SK-N-SH (cell line): ENCODE measurements at regions not wholly inside any gene's neighbourhood (a gene's known extent, or its start where the extent isn't known, plus 50 kb on each side); places are given as distances from the start of the nearest gene placed in this dataset.

Experiments
- CTCF ChIA-PET: fragments of 300-600, 350-600 bp; formaldehyde crosslinking; extraction: SDS; loops from one replicate; lab custom pipeline; 2021; lab: Yijun Ruan, JAX
- POLR2A ChIA-PET: fragments of 350-600 bp; sonication (Branson Sonifier 250); formaldehyde crosslinking; extraction: SDS; loops from one replicate; lab custom pipeline; 2020; ENCODE audit warnings: antibody characterized with exemption, inconsistent platforms; lab: Yijun Ruan, JAX
- DNase-seq: peaks from one replicate; pipeline ENCODE4 v3.0.0; 2012
- H2AFZ ChIP-seq: fragments of 200-600 bp; sonication (generic); 2 replicates; pipeline ENCODE4 v1.8.1; 2016; ENCODE audit warnings: antibody characterized with exemption, mild to moderate bottlenecking, low read depth
- H3F3A ChIP-seq: fragments of 200-600 bp; sonication (generic); replicated peaks from 2 replicates; pipeline ENCODE3; 2016; ENCODE audit warnings: antibody characterized with exemption, mild to moderate bottlenecking; ENCODE audit not compliant: insufficient read depth
- H3K27ac ChIP-seq, 2 experiments: fragments of 200-500 bp in 1 of 2; fragments of 200-600 bp in 1 of 2; sonication (Bioruptor generic) in 1 of 2; sonication (generic), shearing (Covaris generic) in 1 of 2; 2 replicates each; pipeline versions ENCODE4 v1.5.1 to v1.6.1; 2014 to 2016; ENCODE audit warnings: low read depth in 2 of 2, inconsistent platforms in 1 of 2, low read length in 1 of 2, mild to moderate bottlenecking in 1 of 2, mixed read lengths in 1 of 2
- H3K27me3 ChIP-seq: fragments of 200-600 bp; sonication (generic), shearing (Covaris generic); 2 replicates; pipeline ENCODE4 v1.6.1; 2016; ENCODE audit warnings: mixed run types; ENCODE audit not compliant: insufficient read depth
- H3K36me3 ChIP-seq, 2 experiments: fragments of 200-500 bp in 1 of 2; fragments of 200-600 bp in 1 of 2; sonication (Bioruptor generic) in 1 of 2; sonication (generic) in 1 of 2; replicated peaks in 1 of 2; 2 replicates each; pipeline versions ENCODE3 to v1.5.1; 2014 to 2016; ENCODE audit warnings: low read length in 1 of 2, mild to moderate bottlenecking in 1 of 2; ENCODE audit not compliant: insufficient read depth in 2 of 2, control insufficient read depth in 1 of 2
- H3K4me1 ChIP-seq, 2 experiments: fragments of 200-500 bp in 1 of 2; fragments of 200-600 bp in 1 of 2; sonication (Bioruptor generic) in 1 of 2; sonication (generic), shearing (Covaris generic) in 1 of 2; 2 replicates each; pipeline versions ENCODE4 v1.5.1 to v1.6.1; 2014 to 2016; ENCODE audit warnings: low read depth in 1 of 2, low read length in 1 of 2, mixed run types in 1 of 2; ENCODE audit not compliant: insufficient read depth in 2 of 2, control insufficient read depth in 1 of 2
- H3K4me2 ChIP-seq: fragments of 200-600 bp; sonication (generic), shearing (Covaris generic); 2 replicates; pipeline ENCODE4 v1.6.1; 2017; ENCODE audit warnings: mixed run types
- H3K4me3 ChIP-seq, 2 experiments: fragments of 200-500 bp in 1 of 2; fragments of 200-600 bp in 1 of 2; sonication (Bioruptor generic) in 1 of 2; sonication (generic), shearing (Covaris generic) in 1 of 2; 2 replicates each; pipeline versions ENCODE4 v1.5.1 to v1.8.1; 2014 to 2016; ENCODE audit warnings: low read depth in 2 of 2, inconsistent platforms in 1 of 2, low read length in 1 of 2, mild to moderate bottlenecking in 1 of 2, mixed read lengths in 1 of 2, moderate library complexity in 1 of 2
- H3K79me2 ChIP-seq: fragments of 200-600 bp; sonication (generic); 2 replicates; pipeline ENCODE4 v1.8.1; 2017; ENCODE audit warnings: mild to moderate bottlenecking; ENCODE audit not compliant: insufficient read depth
- H3K9ac ChIP-seq: fragments of 200-600 bp; sonication (generic); 2 replicates; pipeline ENCODE4 v1.6.1; 2017; ENCODE audit warnings: mixed run types
- H3K9me2 ChIP-seq: fragments of 200-600 bp; sonication (generic); 2 replicates; pipeline ENCODE4 v1.6.1; 2017; ENCODE audit warnings: mixed run types
- H3K9me3 ChIP-seq: fragments of 200-600 bp; sonication (generic); 2 replicates; pipeline ENCODE4 v1.6.1; 2017; ENCODE audit warnings: mixed run types, mild to moderate bottlenecking, moderate library complexity
- H4K20me1 ChIP-seq: fragments of 200-600 bp; sonication (generic); 2 replicates; pipeline ENCODE4 v1.6.1; 2017; ENCODE audit warnings: mild to moderate bottlenecking, mixed run types; ENCODE audit not compliant: insufficient read depth
- CHD2 ChIP-seq: fragments of 150-350 bp; IDR thresholded peaks from 2 replicates; pipeline ENCODE4 v1.6.1; 2018; ENCODE audit warnings: low read length; ENCODE audit not compliant: partially characterized antibody
- ELF1 ChIP-seq: IDR thresholded peaks from 2 replicates; pipeline ENCODE4 v1.4.0; 2012
- EP300 ChIP-seq, 2 experiments: IDR thresholded peaks; 2 replicates each; pipeline versions ENCODE4 v1.4.0 to v1.6.1; 2012; ENCODE audit warnings: borderline replicate concordance in 1 of 2, low read depth in 1 of 2, low read length in 1 of 2
- FOXJ3 ChIP-seq: sonication (generic); formaldehyde crosslinking; IDR thresholded peaks from 2 replicates; pipeline ENCODE4 v1.5.1; 2020; ENCODE audit warnings: mild to moderate bottlenecking, missing genetic modification reagents
- FOXM1 ChIP-seq: IDR thresholded peaks from 2 replicates; pipeline ENCODE4 v1.4.0; 2012; ENCODE audit warnings: low read depth, mild to moderate bottlenecking
- GATA2 ChIP-seq: sonication (generic); formaldehyde crosslinking; IDR thresholded peaks from 2 replicates; pipeline ENCODE4 v1.5.0; 2020; ENCODE audit warnings: mild to moderate bottlenecking, missing genetic modification reagents
- IRF3 ChIP-seq: fragments of 150-350 bp; IDR thresholded peaks from 2 replicates; pipeline ENCODE4 v1.6.1; 2016; ENCODE audit warnings: mild to moderate bottlenecking, low read depth, low read length
- MXI1 ChIP-seq: IDR thresholded peaks from 2 replicates; pipeline ENCODE4 v1.6.1; 2012; ENCODE audit warnings: mild to moderate bottlenecking, low read depth, low read length, improper control_type of control experiment
- NFIC ChIP-seq: IDR thresholded peaks from 2 replicates; pipeline ENCODE4 v1.4.0; 2012; ENCODE audit warnings: borderline replicate concordance
- NRF1 ChIP-seq: IDR thresholded peaks from 2 replicates; pipeline ENCODE4 v1.6.1; 2012; ENCODE audit warnings: low read depth, mild to moderate bottlenecking, low read length
- RAD21 ChIP-seq: IDR thresholded peaks from 2 replicates; pipeline ENCODE4 v1.6.1; 2012; ENCODE audit warnings: mild to moderate bottlenecking, low read length
- RCOR1 ChIP-seq: fragments of 150-350 bp; IDR thresholded peaks from 2 replicates; pipeline ENCODE4 v1.6.1; 2017; ENCODE audit warnings: antibody characterized with exemption, low read length
- REST ChIP-seq: IDR thresholded peaks from 2 replicates; pipeline ENCODE4 v1.6.1; 2012; ENCODE audit warnings: mild to moderate bottlenecking, low read depth, low read length, moderate library complexity
- RFX5 ChIP-seq: IDR thresholded peaks from 2 replicates; pipeline ENCODE4 v1.6.1; 2012; ENCODE audit warnings: mild to moderate bottlenecking, improper control_type of control experiment, low read length
- TAF1 ChIP-seq: IDR thresholded peaks from 2 replicates; pipeline ENCODE4 v1.6.1; 2012; ENCODE audit warnings: low read depth, mild to moderate bottlenecking, low read length, moderate library complexity, borderline replicate concordance
- TCF12 ChIP-seq: IDR thresholded peaks from 2 replicates; pipeline ENCODE4 v1.4.0; 2012
- ZBTB33 ChIP-seq: IDR thresholded peaks from 2 replicates; pipeline ENCODE4 v1.4.0; 2012; ENCODE audit warnings: low read depth, borderline replicate concordance
- WGBS: methylation state at CpG from one replicate; pipeline ENCODE4 v1.1.6; 2017; ENCODE audit warnings: low lambda C conversion rate; 5-methylcytosine and 5-hydroxymethylcytosine counted together

- no peak for TF ChIP-seq REST
- no peak for TF ChIP-seq FOXM1
These were observed 537.5 kb downstream of the NR2F2 start (continued) for GRCh38 chr15:96867992-96868391.

- Histone ChIP-seq H3K79me2 (no peaks in the 10 kb centered on the region), H3K9me2 (no peaks in the 10 kb centered on the region), H3F3A (no peaks in the 10 kb centered on the region), H3K9ac (no peak overlapping the region), H3K27me3 (no peaks in the 10 kb centered on the region), H3K9me3 (no peaks in the 10 kb centered on the region), H2AFZ (no peak overlapping the region), H3K27ac (no peak overlapping the region), H3K4me1 (no peaks in the 10 kb centered on the region)
- POLR2A ChIA-PET = no interaction called here
- 0% methylated on average over 1 of the region's 1 CpG for WGBS
- TF ChIP-seq FOXJ3 (no peak), ZBTB33 (no peak), TAF1 (no peak), GATA2 (no peak), CHD2 (no peak), MXI1 (no peak), EP300 (IDR thresholded peaks at IDR 0.05; ENCODE audit: borderline replicate concordance in 1 of 2, low read depth in 1 of 2, low read length in 1 of 2) (no peak), TCF12 (no peak), RFX5 (no peak), IRF3 (no peak), NRF1 (no peak), ELF1 (no peak), RAD21 (no peak), RCOR1 (no peak), NFIC (no peak)
- TF ChIP-seq, all 33 proteins: peak for 0
- no peak for DNase-seq
- Histone ChIP-seq H3K4me3 (no peak overlapping the region), H4K20me1 (no peaks in the 10 kb centered on the region), H3K36me3 (no peaks in the 10 kb centered on the region), H3K4me2 (no peak overlapping the region)
- CTCF ChIA-PET = no interaction called here
These were observed 538.6 kb downstream of the NR2F2 start for GRCh38 chr15:96869122-96869521.
